ENCODE measurements at regions not wholly inside any gene's neighbourhood (a gene's known extent, or its start where the extent isn't known, plus 50 kb on each side); places are given as distances from the start of the nearest gene placed in this dataset.

- no peak for TF ChIP-seq CTCF (IDR thresholded peaks at IDR 0.05; ENCODE audit: low read depth, low read length)
- DNase-seq (ENCODE audit: extremely low read depth, low read depth) = no peak
Measured at GRCh38 chr4:160848489-160848888, 1315.3 kb downstream of the FSTL5 start.

GRCh38 chr4:160848901-160849760, 1314.7 kb downstream of the FSTL5 start:
- TF ChIP-seq CTCF (IDR thresholded peaks at IDR 0.05; ENCODE audit: low read depth, low read length) = no peak
- DNase-seq (ENCODE audit: extremely low read depth, low read depth) = no peak

- TF ChIP-seq CTCF (IDR thresholded peaks at IDR 0.05; ENCODE audit: low read depth, low read length) = no peak
- no peak for DNase-seq (ENCODE audit: extremely low read depth, low read depth)
Measured at GRCh38 chr4:160864253-160864652, 1299.5 kb downstream of the FSTL5 start.

GRCh38 chr4:160869899-160870298, 1293.9 kb downstream of the FSTL5 start:
- no peak for TF ChIP-seq CTCF (IDR thresholded peaks at IDR 0.05; ENCODE audit: low read depth, low read length)
- DNase-seq (ENCODE audit: extremely low read depth, low read depth) = no peak

GRCh38 chr4:160872491-160872890, 1291.3 kb downstream of the FSTL5 start:
- no peak for DNase-seq (ENCODE audit: extremely low read depth, low read depth)
- no peak for TF ChIP-seq CTCF (IDR thresholded peaks at IDR 0.05; ENCODE audit: low read depth, low read length)

- no peak for DNase-seq (ENCODE audit: extremely low read depth, low read depth)
Measured at GRCh38 chr4:160877087-160877790, 1286.6 kb downstream of the FSTL5 start.

More at GRCh38 chr4:160877087-160877790, 1286.6 kb downstream of the FSTL5 start:
- no peak for TF ChIP-seq CTCF (IDR thresholded peaks at IDR 0.05; ENCODE audit: low read depth, low read length)

Data from AG09319 (cell line).